Neural progenitor cell (in vitro differentiated cells): ENCODE measurements at regions not wholly inside any gene's neighbourhood (a gene's known extent, or its start where the extent isn't known, plus 50 kb on each side); places are given as distances from the start of the nearest gene placed in this dataset.

Experiments
- DNase-seq: peaks from one replicate; pipeline ENCODE4 v3.0.0-alpha.2; 2016; ENCODE audit warnings: low spot score
- H2AFZ ChIP-seq: fragments of 200-600 bp; sonication (generic); replicated peaks from 2 replicates; pipeline ENCODE4 v1.6.1; 2016; ENCODE audit warnings: antibody characterized with exemption
- H3F3A ChIP-seq: fragments of 200-600 bp; sonication (generic); 2 replicates; pipeline ENCODE4 v1.6.1; 2016; ENCODE audit warnings: antibody characterized with exemption, low read depth
- H3K27ac ChIP-seq: fragments of 200-600 bp; sonication (generic); 2 replicates; pipeline ENCODE4 v1.5.1; 2016; ENCODE audit warnings: mild to moderate bottlenecking
- H3K27me3 ChIP-seq: fragments of 200-600 bp; sonication (generic); 2 replicates; pipeline ENCODE4 v1.6.1; 2016; ENCODE audit warnings: mild to moderate bottlenecking, moderate library complexity
- H3K36me3 ChIP-seq: fragments of 200-600 bp; sonication (generic); 2 replicates; pipeline ENCODE4 v1.5.1; 2016
- H3K4me1 ChIP-seq: fragments of 200-600 bp; sonication (generic); 2 replicates; pipeline ENCODE4 v1.6.1; 2016; ENCODE audit warnings: mixed run types
- H3K4me2 ChIP-seq: fragments of 200-600 bp; sonication (generic); 2 replicates; pipeline ENCODE4 v1.6.1; 2016
- H3K4me3 ChIP-seq: fragments of 200-600 bp; sonication (generic); 2 replicates; pipeline ENCODE4 v1.5.1; 2016
- H3K79me2 ChIP-seq: fragments of 200-600 bp; sonication (generic); 2 replicates; pipeline ENCODE4 v1.6.1; 2016; ENCODE audit warnings: low read depth
- H3K9ac ChIP-seq: fragments of 200-600 bp; sonication (generic); 2 replicates; pipeline ENCODE4 v1.6.1; 2016
- H3K9me3 ChIP-seq: fragments of 200-600 bp; sonication (generic); 2 replicates; pipeline ENCODE4 v1.5.1; 2016; ENCODE audit warnings: low read depth
- H4K20me1 ChIP-seq: fragments of 200-600 bp; sonication (generic); 2 replicates; pipeline ENCODE4 v1.6.1; 2016; ENCODE audit warnings: low read depth
- H3K27ac Mint-ChIP-seq: 3 replicates; pipeline ENCODE4 v1.8.0; 2021; ENCODE audit warnings: mixed read lengths
- H3K27me3 Mint-ChIP-seq: 2 replicates; pipeline ENCODE4 v1.8.0; 2022; ENCODE audit warnings: low read depth, mild to moderate bottlenecking, inconsistent platforms, moderate library complexity, mixed read lengths; ENCODE audit not compliant: insufficient read depth
- H3K36me3 Mint-ChIP-seq: 3 replicates; pipeline ENCODE4 v1.8.0; 2021; ENCODE audit warnings: mixed read lengths
- H3K4me1 Mint-ChIP-seq: 3 replicates; pipeline ENCODE4 v1.8.0; 2021; ENCODE audit warnings: mixed read lengths
- H3K4me3 Mint-ChIP-seq: 3 replicates; pipeline ENCODE4 v1.8.0; 2021; ENCODE audit warnings: mild to moderate bottlenecking, moderate library complexity, mixed read lengths
- H3K9me3 Mint-ChIP-seq: 3 replicates; pipeline ENCODE4 v1.8.0; 2020; ENCODE audit warnings: mixed read lengths
- EZH2 ChIP-seq: fragments of 200-600 bp; sonication (generic); IDR thresholded peaks from 2 replicates; pipeline ENCODE4 v1.6.1; 2017; ENCODE audit warnings: antibody characterized with exemption, mild to moderate bottlenecking, moderate library complexity
- EZH2phosphoT487 ChIP-seq: fragments of 200-600 bp; sonication (generic); IDR thresholded peaks from 2 replicates; pipeline ENCODE4 v1.6.1; 2017; ENCODE audit warnings: antibody characterized with exemption
- TF ChIP-seq, protein P1 (sequence below): fragments of 200-600 bp; sonication (generic); IDR thresholded peaks from 2 replicates; pipeline ENCODE4 v1.5.1; 2017; ENCODE audit warnings: antibody characterized with exemption, mild to moderate bottlenecking

DNA sequence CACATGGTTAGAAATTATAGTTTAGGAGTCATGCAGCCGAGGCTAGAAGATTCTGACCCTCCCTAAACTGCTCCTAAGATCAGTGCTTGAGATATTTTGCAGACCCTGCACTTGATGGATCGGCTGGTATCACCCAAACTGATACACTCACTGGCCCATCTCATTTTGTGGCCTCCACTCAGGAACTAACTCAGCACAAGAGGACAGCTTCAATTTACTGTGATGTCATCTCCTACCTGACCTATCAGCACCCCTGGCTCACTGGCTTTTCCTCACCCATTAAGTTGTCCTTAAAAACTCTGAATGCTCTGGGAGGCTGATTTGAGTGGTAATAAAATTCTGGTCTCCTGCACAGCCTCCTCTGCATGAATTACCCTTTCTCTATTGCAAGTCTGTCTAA lies 450.9 kb downstream of the PCDH10 start:
- H3K9me3 ChIP-seq, result no peaks in the 10 kb centered on the region
- no peaks in the 10 kb centered on the region for H3K36me3 Mint-ChIP-seq
- H4K20me1 ChIP-seq, result no peaks in the 10 kb centered on the region
- no peak overlapping the region for H3K4me3 Mint-ChIP-seq
- peaks cover 2% of the 10 kb centered on the region for H3K9me3 Mint-ChIP-seq
- H3K27ac ChIP-seq, result no peak overlapping the region
- no peak overlapping the region for H3K4me3 ChIP-seq
- no peaks in the 10 kb centered on the region for H3K27me3 Mint-ChIP-seq
- H3K36me3 ChIP-seq, result no peaks in the 10 kb centered on the region
- peak overlapping the region; percentile 5 for H2AFZ ChIP-seq
- peaks cover under 1% of the 10 kb centered on the region for H3K4me1 ChIP-seq
- no peaks in the 10 kb centered on the region for H3K79me2 ChIP-seq
- no peaks in the 10 kb centered on the region for H3F3A ChIP-seq
- no peak overlapping the region for H3K9ac ChIP-seq
- no peak overlapping the region for H3K4me2 ChIP-seq
- TF ChIP-seq EZH2phosphoT487, result no peak
- no peak for TF ChIP-seq EZH2
- TF ChIP-seq, protein P1, sequence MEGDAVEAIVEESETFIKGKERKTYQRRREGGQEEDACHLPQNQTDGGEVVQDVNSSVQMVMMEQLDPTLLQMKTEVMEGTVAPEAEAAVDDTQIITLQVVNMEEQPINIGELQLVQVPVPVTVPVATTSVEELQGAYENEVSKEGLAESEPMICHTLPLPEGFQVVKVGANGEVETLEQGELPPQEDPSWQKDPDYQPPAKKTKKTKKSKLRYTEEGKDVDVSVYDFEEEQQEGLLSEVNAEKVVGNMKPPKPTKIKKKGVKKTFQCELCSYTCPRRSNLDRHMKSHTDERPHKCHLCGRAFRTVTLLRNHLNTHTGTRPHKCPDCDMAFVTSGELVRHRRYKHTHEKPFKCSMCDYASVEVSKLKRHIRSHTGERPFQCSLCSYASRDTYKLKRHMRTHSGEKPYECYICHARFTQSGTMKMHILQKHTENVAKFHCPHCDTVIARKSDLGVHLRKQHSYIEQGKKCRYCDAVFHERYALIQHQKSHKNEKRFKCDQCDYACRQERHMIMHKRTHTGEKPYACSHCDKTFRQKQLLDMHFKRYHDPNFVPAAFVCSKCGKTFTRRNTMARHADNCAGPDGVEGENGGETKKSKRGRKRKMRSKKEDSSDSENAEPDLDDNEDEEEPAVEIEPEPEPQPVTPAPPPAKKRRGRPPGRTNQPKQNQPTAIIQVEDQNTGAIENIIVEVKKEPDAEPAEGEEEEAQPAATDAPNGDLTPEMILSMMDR, result no peak
- H3K27me3 ChIP-seq, result no peaks in the 10 kb centered on the region
- DNase-seq, result no peak
- no peak overlapping the region for H3K27ac Mint-ChIP-seq
- no peaks in the 10 kb centered on the region for H3K4me1 Mint-ChIP-seq

DNA sequence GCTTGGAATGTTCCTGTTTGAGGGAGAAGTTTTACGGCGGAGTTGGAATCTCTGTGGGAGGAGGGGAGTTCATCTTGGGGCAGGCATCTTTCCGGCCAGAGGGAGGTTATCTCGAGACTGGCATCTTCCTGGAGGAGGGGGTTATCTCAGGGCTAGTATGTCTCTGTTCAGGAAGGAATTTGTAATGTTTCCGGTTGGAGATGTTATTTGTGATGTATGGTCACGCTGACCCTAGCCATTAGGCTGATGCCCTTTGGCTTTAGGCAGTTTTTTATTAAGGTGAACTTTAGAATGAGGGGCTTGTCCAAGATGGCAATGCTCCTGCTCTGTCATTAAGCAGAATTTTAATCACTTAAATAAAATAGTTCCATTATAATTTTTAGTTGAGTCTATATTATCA lies 449.7 kb downstream of the PCDH10 start:
- Mint-ChIP-seq H3K27me3 (no peaks in the 10 kb centered on the region), H3K4me3 (no peak overlapping the region), H3K9me3 (no peaks in the 10 kb centered on the region), H3K36me3 (no peaks in the 10 kb centered on the region), H3K4me1 (no peaks in the 10 kb centered on the region), H3K27ac (no peak overlapping the region)
- no peaks in the 10 kb centered on the region for H3K36me3 ChIP-seq
- H3K4me1 ChIP-seq, result peaks cover 12% of the 10 kb centered on the region
- H3K79me2 ChIP-seq, result no peaks in the 10 kb centered on the region
- H3K4me2 ChIP-seq, result no peak overlapping the region
- DNase-seq, result no peak
- no peaks in the 10 kb centered on the region for H4K20me1 ChIP-seq
- H3K9me3 ChIP-seq, result no peaks in the 10 kb centered on the region
- no peak overlapping the region for H3K9ac ChIP-seq
- TF ChIP-seq, protein P1, result no peak
- TF ChIP-seq EZH2, result no peak
- TF ChIP-seq EZH2phosphoT487, result no peak
- no peaks in the 10 kb centered on the region for H3K27me3 ChIP-seq
- H2AFZ ChIP-seq, result no peak overlapping the region
- no peaks in the 10 kb centered on the region for H3F3A ChIP-seq
- no peak overlapping the region for H3K4me3 ChIP-seq
- H3K27ac ChIP-seq, result no peak overlapping the region

DNA sequence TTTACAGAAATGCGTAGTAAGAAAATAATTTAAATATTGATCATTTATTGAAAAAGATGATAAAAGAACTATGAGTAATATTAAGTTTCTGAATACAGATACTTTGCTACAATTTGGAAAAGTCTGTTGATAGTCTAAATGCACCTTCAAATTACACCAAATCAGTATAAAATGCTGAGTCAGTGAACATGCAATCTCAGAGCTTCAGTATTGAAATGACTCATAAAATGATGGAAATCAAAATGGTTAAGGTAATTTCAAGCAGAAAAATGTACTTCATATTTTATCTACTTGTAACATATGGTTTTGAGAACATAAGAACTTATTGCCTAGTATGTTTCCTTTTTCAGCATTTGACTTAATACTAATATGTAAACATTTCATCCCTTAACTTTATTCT lies 448.2 kb downstream of the PCDH10 start:
- Mint-ChIP-seq H3K4me3 (no peak overlapping the region), H3K9me3 (no peaks in the 10 kb centered on the region), H3K36me3 (no peaks in the 10 kb centered on the region), H3K27me3 (no peaks in the 10 kb centered on the region), H3K4me1 (no peaks in the 10 kb centered on the region), H3K27ac (no peak overlapping the region)
- no peak overlapping the region for H3K9ac ChIP-seq
- H4K20me1 ChIP-seq, result no peaks in the 10 kb centered on the region
- H3K27me3 ChIP-seq, result no peaks in the 10 kb centered on the region
- no peaks in the 10 kb centered on the region for H3K79me2 ChIP-seq
- H3K4me3 ChIP-seq, result no peak overlapping the region
- H3K9me3 ChIP-seq, result no peaks in the 10 kb centered on the region
- no peak overlapping the region for H2AFZ ChIP-seq
- no peaks in the 10 kb centered on the region for H3K36me3 ChIP-seq
- H3K4me2 ChIP-seq, result no peak overlapping the region
- no peak overlapping the region for H3K27ac ChIP-seq
- TF ChIP-seq, protein P1, result no peak
- no peak for TF ChIP-seq EZH2phosphoT487
- TF ChIP-seq EZH2, result no peak
- DNase-seq, result no peak
- peaks cover 11% of the 10 kb centered on the region for H3F3A ChIP-seq
- H3K4me1 ChIP-seq, result peaks cover 23% of the 10 kb centered on the region
